ENCODE measurements at regions not wholly inside any gene's neighbourhood (a gene's known extent, or its start where the extent isn't known, plus 50 kb on each side); places are given as distances from the start of the nearest gene placed in this dataset.
A peak's percentile ranks its signal among the peaks of the same experiment; 100 is the strongest.

GRCh38 chr10:84053626-84054025 is 85.7 kb upstream of the GHITM start:
- ATAC-seq (no peak), DNase-seq (ENCODE audit: low read depth, low spot score) (no peak)
- intact Hi-C loops (cut with micrococcal nuclease), result no loop called here
- no peak for TF ChIP-seq CEBPB (IDR thresholded peaks at IDR 0.05; ENCODE audit: low read depth)
- no peak for TF ChIP-seq ZBTB33 (IDR thresholded peaks at IDR 0.05; ENCODE audit: extremely low read depth, insufficient replicate concordance, low read length)
- TF ChIP-seq POLR2A (IDR thresholded peaks at IDR 0.05; ENCODE audit: borderline replicate concordance, extremely low read depth, insufficient read depth, insufficient read length), result no peak
- TF ChIP-seq SRF (IDR thresholded peaks at IDR 0.05; ENCODE audit: low read depth), result no peak
- no peak for TF ChIP-seq SP1 (IDR thresholded peaks at IDR 0.05; ENCODE audit: low read depth)
- TF ChIP-seq, protein P1, sequence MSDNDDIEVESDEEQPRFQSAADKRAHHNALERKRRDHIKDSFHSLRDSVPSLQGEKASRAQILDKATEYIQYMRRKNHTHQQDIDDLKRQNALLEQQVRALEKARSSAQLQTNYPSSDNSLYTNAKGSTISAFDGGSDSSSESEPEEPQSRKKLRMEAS (IDR thresholded peaks at IDR 0.05), result no peak
- TF ChIP-seq ZFX (IDR thresholded peaks at IDR 0.05), result no peak
- no peak for TF ChIP-seq SIN3A (IDR thresholded peaks at IDR 0.05; ENCODE audit: low read depth)
- no peak for TF ChIP-seq EZH2 (IDR thresholded peaks at IDR 0.05)
- H3K4me1 ChIP-seq (ENCODE audit: control insufficient read depth in 1 of 2, insufficient read depth in 2 of 2, low read length in 2 of 2), result no peaks in the 10 kb centered on the region
- ChIA-PET RAD21 (ENCODE audit: low non-redundant PET in 1 of 2, low total read pairs in 2 of 2, uncharacterized antibody in 2 of 2, unreplicated experiment in 2 of 2) (no interaction called here), POLR2A (no interaction called here), CTCF (no interaction called here)
- BruUV-seq (replicated peaks), result no TSS peak
- no peaks in the 10 kb centered on the region for H3K9me2 ChIP-seq (ENCODE audit: insufficient read depth)
- H3K4me3 ChIP-seq (replicated peaks in 1 of 2; ENCODE audit: low read depth in 1 of 2, low read length in 2 of 2), result no peak overlapping the region
- H3K9me3 ChIP-seq (ENCODE audit: control insufficient read depth in 1 of 2, insufficient read depth in 1 of 2, low read depth in 1 of 2, low read length in 2 of 2), result no peaks in the 10 kb centered on the region; a peak in 1 of 4 replicates
- no peaks in the 10 kb centered on the region for H3K79me2 ChIP-seq (ENCODE audit: insufficient read depth, low read length)
- H3K36me3 ChIP-seq (ENCODE audit: control insufficient read depth in 1 of 2, insufficient read depth in 2 of 2, low read length in 2 of 2), result no peaks in the 10 kb centered on the region
- no peak overlapping the region for H3K4me2 ChIP-seq (ENCODE audit: low read length)
- no peak overlapping the region for H3K9ac ChIP-seq (ENCODE audit: low read length)
- H4K20me1 ChIP-seq (ENCODE audit: insufficient read depth), result no peaks in the 10 kb centered on the region
- H3K27ac ChIP-seq (ENCODE audit: low read depth, low read length), result no peak overlapping the region
- peaks cover 31% of the 10 kb centered on the region for H3K27me3 ChIP-seq (ENCODE audit: insufficient read depth, low read length)
- H2AFZ ChIP-seq (ENCODE audit: low read depth, low read length, poor library complexity, severe bottlenecking), result no peak overlapping the region

DNA sequence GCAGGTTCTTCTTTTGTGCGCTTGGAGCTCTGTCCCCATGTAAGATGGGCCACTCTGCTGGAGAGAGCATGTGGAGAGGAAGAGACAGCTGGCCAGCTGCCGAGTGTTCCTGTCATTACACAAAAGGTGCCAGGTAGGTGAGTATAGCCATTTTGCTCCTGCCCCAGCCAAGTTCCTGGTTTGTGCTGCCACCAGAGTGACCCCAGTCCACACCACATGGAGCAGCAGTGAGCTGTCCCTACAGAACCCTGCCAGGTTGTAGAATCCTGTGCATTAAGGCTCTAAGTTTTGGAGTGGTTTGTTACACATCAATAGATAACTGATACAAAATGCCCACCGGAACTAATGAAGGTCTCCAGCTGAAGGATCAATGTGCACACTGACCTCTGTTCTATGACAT is 84.6 kb upstream of the GHITM start:
- intact Hi-C loops (cut with micrococcal nuclease), result no loop called here
- no peak for DNase-seq (ENCODE audit: low read depth, low spot score)
- H3K36me3 ChIP-seq (ENCODE audit: control insufficient read depth in 1 of 2, insufficient read depth in 2 of 2, low read length in 2 of 2), result no peaks in the 10 kb centered on the region
- CTCF ChIA-PET, result no interaction called here
- H3K4me3 ChIP-seq (replicated peaks in 1 of 2; ENCODE audit: low read depth in 1 of 2, low read length in 2 of 2), result no peak overlapping the region
- H3K27ac ChIP-seq (ENCODE audit: low read depth, low read length), result no peak overlapping the region
- no peak overlapping the region for H3K9ac ChIP-seq (ENCODE audit: low read length)
- no peak overlapping the region for H2AFZ ChIP-seq (ENCODE audit: low read depth, low read length, poor library complexity, severe bottlenecking)
- no peaks in the 10 kb centered on the region for H3K9me2 ChIP-seq (ENCODE audit: insufficient read depth)
- ATAC-seq, result peak; percentile 81
- no peaks in the 10 kb centered on the region for H4K20me1 ChIP-seq (ENCODE audit: insufficient read depth)
- H3K4me2 ChIP-seq (ENCODE audit: low read length), result no peak overlapping the region
- H3K27me3 ChIP-seq (ENCODE audit: insufficient read depth, low read length), result peaks cover 41% of the 10 kb centered on the region
- H3K79me2 ChIP-seq (ENCODE audit: insufficient read depth, low read length), result no peaks in the 10 kb centered on the region
- TF ChIP-seq EZH2phosphoT487 (IDR thresholded peaks at IDR 0.05; ENCODE audit: borderline replicate concordance) (no peak), SIN3A (IDR thresholded peaks at IDR 0.05; ENCODE audit: low read depth) (no peak), POLR2A (IDR thresholded peaks at IDR 0.05; ENCODE audit: borderline replicate concordance, extremely low read depth, insufficient read depth, insufficient read length) (no peak), ZBTB33 (IDR thresholded peaks at IDR 0.05; ENCODE audit: extremely low read depth, insufficient replicate concordance, low read length) (no peak), ATF3 (IDR thresholded peaks at IDR 0.05) (no peak), ZNF274 (IDR thresholded peaks at IDR 0.05; ENCODE audit: low read depth, low read length) (no peak), YY1 (IDR thresholded peaks at IDR 0.05; ENCODE audit: extremely low read depth, insufficient replicate concordance, low read depth, low read length) (no peak), CTCF (IDR thresholded peaks at IDR 0.05 in 2 of 3, conservative IDR thresholded peaks at IDR 0.05 in 1 of 3; ENCODE audit: borderline replicate concordance in 1 of 3, insufficient read depth in 1 of 3, low read depth in 2 of 3, low read length in 2 of 3) (peak in 2 of 3 experiments; percentile 14 to 38; a peak in 1 of 6 replicates), ZFX (IDR thresholded peaks at IDR 0.05) (no peak)
- no peaks in the 10 kb centered on the region; a peak in 1 of 4 replicates for H3K9me3 ChIP-seq (ENCODE audit: control insufficient read depth in 1 of 2, insufficient read depth in 1 of 2, low read depth in 1 of 2, low read length in 2 of 2)
- H3K4me1 ChIP-seq (ENCODE audit: control insufficient read depth in 1 of 2, insufficient read depth in 2 of 2, low read length in 2 of 2), result no peaks in the 10 kb centered on the region
- RAD21 ChIA-PET (ENCODE audit: low non-redundant PET in 1 of 2, low total read pairs in 2 of 2, uncharacterized antibody in 2 of 2, unreplicated experiment in 2 of 2), result no interaction called here
- no TSS peak for BruUV-seq (replicated peaks)
- POLR2A ChIA-PET, result no interaction called here

All from HCT116 (cell line).